Tibial nerve (tissue), 4 donors: ENCODE measurements at regions not wholly inside any gene's neighbourhood (a gene's known extent, or its start where the extent isn't known, plus 50 kb on each side); places are given as distances from the start of the nearest gene placed in this dataset.

Source experiments
- DNase-seq, 2 donors: peaks; one replicate each; pipeline ENCODE4 v3.0.0-alpha.2; 2019; ENCODE audit warnings: low spot score in 2 of 2
- H3K27ac ChIP-seq, 4 donors: fragments of 200-600 bp; sonication (generic) in 3 of 4; one replicate each; pipeline ENCODE4 v1.5.1; 2017 to 2019; ENCODE audit warnings: mild to moderate bottlenecking in 1 of 4
- H3K27me3 ChIP-seq, 2 donors: fragments of 200-600 bp; sonication (generic) in 1 of 2; one replicate each; pipeline versions ENCODE4 v1.5.1 to v1.6.0; 2017 to 2019
- H3K36me3 ChIP-seq, 3 donors: fragments of 200-600 bp; sonication (generic); one replicate each; pipeline ENCODE4 v1.5.1; 2018 to 2019
- H3K4me1 ChIP-seq, 4 donors: fragments of 200-600 bp; sonication (generic) in 3 of 4; one replicate each; pipeline ENCODE4 v1.5.1; 2017 to 2019
- H3K4me3 ChIP-seq, 4 donors: fragments of 200-600 bp; sonication (generic) in 3 of 4; one replicate each; pipeline ENCODE4 v1.5.1; 2017 to 2019; ENCODE audit warnings: mild to moderate bottlenecking in 1 of 4, moderate library complexity in 1 of 4
- H3K9me3 ChIP-seq, 4 donors: fragments of 200-600 bp; sonication (generic) in 3 of 4; one replicate each; pipeline ENCODE4 v1.5.1; 2017 to 2019
- EP300 ChIP-seq, 2 donors: sonication (generic); formaldehyde crosslinking; IDR thresholded peaks; one replicate each; pipeline ENCODE4 v1.6.1; 2017; ENCODE audit warnings: antibody characterized with exemption in 2 of 2, mild to moderate bottlenecking in 1 of 2
- POLR2A ChIP-seq, 2 donors: fragments of 450-650 bp; IDR thresholded peaks; one replicate each; pipeline ENCODE4 v1.6.1; 2017; ENCODE audit warnings: antibody characterized with exemption in 2 of 2, mild to moderate bottlenecking in 2 of 2, moderate library complexity in 2 of 2
- WGBS, 2 donors: methylation state at CpG; one replicate each; pipeline ENCODE4 v1.1.5; 2018; 5-methylcytosine and 5-hydroxymethylcytosine counted together
- TF ChIP-seq, protein P1 (sequence below), 5 experiments: fragments of 200-600 bp in 3 of 5; fragments of 450-650 bp in 2 of 5; sonication (generic) in 3 of 5; IDR thresholded peaks; one replicate each; pipeline ENCODE4 v1.5.1; 2016 to 2019; ENCODE audit warnings: antibody characterized with exemption in 5 of 5, mild to moderate bottlenecking in 3 of 5, moderate library complexity in 2 of 5

DNA sequence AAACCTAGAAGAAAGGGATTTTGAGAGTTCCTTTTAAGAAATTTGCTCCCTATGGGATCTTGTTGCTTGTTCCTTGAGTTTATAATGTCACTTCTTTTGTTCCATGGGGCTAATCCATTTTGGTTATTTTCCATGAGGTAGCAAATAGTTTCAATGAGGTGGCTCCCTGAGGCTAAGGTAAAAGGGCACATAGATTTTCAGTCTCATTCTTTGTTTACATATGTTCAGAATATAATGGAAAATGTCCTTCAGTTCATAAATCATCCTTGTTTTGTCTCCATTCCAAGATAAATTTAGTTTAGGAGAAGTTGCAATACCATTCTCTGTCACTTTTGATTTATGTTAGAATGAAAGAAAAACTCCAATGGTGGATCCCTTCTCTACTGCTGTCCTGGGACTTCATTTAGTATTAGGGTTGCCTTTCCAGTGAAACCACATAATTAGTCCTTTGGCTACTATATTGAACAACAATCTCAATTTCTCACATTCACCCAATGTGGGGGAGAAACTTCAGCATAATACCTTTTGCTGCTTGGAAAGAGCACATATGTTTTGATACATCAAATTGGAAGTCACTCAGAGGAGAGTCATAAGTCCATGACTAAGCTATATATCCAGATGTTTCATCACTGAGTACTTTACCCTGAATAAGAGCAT is 80.9 kb upstream of the ADAMTS5 start:
- Histone ChIP-seq H3K36me3 (no peaks in the 10 kb centered on the region), H3K27me3 (no peaks in the 10 kb centered on the region), H3K4me1 (no peaks in the 10 kb centered on the region), H3K4me3 (no peak overlapping the region), H3K27ac (no peak overlapping the region), H3K9me3 (no peaks in the 10 kb centered on the region)
- DNase-seq = no peak
- TF ChIP-seq POLR2A (IDR thresholded peaks at IDR 0.05) (no peak), EP300 (IDR thresholded peaks at IDR 0.05) (no peak)
- TF ChIP-seq, protein P1, sequence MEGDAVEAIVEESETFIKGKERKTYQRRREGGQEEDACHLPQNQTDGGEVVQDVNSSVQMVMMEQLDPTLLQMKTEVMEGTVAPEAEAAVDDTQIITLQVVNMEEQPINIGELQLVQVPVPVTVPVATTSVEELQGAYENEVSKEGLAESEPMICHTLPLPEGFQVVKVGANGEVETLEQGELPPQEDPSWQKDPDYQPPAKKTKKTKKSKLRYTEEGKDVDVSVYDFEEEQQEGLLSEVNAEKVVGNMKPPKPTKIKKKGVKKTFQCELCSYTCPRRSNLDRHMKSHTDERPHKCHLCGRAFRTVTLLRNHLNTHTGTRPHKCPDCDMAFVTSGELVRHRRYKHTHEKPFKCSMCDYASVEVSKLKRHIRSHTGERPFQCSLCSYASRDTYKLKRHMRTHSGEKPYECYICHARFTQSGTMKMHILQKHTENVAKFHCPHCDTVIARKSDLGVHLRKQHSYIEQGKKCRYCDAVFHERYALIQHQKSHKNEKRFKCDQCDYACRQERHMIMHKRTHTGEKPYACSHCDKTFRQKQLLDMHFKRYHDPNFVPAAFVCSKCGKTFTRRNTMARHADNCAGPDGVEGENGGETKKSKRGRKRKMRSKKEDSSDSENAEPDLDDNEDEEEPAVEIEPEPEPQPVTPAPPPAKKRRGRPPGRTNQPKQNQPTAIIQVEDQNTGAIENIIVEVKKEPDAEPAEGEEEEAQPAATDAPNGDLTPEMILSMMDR (IDR thresholded peaks at IDR 0.05) = no peak

DNA sequence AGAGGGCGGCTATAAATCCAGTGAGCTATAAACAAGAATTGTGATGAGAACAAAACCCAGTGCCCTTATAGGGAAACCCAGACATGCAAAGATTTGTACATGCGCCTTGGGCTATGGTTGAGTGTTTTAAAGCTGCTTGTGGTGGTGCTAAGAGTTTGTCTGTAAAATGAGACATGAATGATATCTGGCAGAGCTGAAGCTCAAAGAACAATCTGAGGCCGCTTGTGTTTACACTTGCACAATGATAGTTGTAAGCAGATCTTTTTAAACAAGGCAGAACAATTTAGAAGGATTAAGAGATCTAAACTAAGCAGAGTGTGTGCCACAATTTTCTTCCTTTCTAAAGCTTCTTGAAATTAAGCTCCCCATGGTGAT is 80.4 kb upstream of the ADAMTS5 start:
- H3K27ac ChIP-seq = no peak overlapping the region
- H3K4me1 ChIP-seq = no peaks in the 10 kb centered on the region
- WGBS, 2 donors = 69 to 77% methylated on average over 3 of the region's 3 CpGs
- no peak overlapping the region for H3K4me3 ChIP-seq
- H3K36me3 ChIP-seq = no peaks in the 10 kb centered on the region
- TF ChIP-seq, protein P1 (IDR thresholded peaks at IDR 0.05) = no peak
- no peak for TF ChIP-seq EP300 (IDR thresholded peaks at IDR 0.05)
- TF ChIP-seq POLR2A (IDR thresholded peaks at IDR 0.05) = no peak
- no peaks in the 10 kb centered on the region for H3K9me3 ChIP-seq
- no peak for DNase-seq
- no peaks in the 10 kb centered on the region for H3K27me3 ChIP-seq

DNA sequence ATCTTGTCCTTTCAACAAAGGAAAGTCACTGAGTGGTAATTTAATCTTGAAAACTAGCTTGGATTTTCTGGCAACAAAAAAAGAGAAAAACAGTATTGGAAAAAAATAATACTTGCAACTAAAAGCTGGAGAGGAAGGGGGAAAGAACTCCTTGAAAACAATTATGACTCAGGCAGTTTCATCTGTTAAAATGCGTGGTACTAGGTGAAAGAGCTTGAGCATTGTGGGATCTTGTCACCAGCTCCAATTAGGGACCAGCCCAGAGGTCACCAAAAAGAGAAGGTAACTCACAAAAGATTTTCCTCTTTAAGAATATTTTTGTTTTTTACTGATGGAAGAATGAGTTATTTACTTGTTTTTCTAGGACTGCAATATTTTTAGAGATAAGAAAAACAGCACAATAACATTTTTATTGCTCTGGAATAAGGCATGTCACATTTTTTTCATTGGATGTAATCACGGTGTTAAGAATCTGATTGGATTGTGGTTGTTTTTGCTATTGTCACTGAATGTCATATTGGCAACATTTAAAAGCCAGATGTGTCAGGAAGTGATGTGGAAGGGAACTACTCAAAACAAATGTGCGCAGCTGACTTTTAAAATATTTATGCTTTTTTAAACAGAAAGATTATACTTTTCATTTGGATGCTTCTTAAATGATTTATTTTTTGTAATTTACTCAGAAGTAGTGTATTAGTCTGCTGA is 78.5 kb upstream of the ADAMTS5 start:
- H3K9me3 ChIP-seq = no peaks in the 10 kb centered on the region
- DNase-seq = no peak

DNA sequence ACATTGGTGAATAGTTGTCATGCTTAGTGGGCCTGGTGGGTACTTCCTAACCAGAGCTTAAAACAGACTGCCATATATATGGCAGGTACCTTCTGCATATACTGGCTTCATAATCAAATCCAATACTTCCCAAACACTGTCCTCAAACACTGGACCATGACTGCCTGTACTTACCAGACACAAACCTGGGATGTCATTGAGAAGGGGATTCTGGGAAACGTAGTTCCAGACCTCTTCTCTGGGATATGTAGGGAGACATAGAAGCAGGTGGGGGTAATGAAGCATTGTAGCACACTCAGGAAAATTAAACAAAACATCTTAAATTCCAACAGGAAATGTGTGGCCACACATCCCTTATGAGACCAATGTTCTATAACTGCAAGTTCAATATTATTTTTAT is 76.5 kb upstream of the ADAMTS5 start:
- Histone ChIP-seq H3K27me3 (no peaks in the 10 kb centered on the region), H3K4me3 (no peak overlapping the region), H3K36me3 (no peaks in the 10 kb centered on the region), H3K4me1 (no peaks in the 10 kb centered on the region), H3K9me3 (no peaks in the 10 kb centered on the region), H3K27ac (no peak overlapping the region)
- no peak for DNase-seq
- TF ChIP-seq, protein P1 (IDR thresholded peaks at IDR 0.05) = no peak
- TF ChIP-seq POLR2A (IDR thresholded peaks at IDR 0.05) (no peak), EP300 (IDR thresholded peaks at IDR 0.05) (no peak)
- 97 to 100% methylated on average over 1 of the region's 1 CpG for WGBS, 2 donors

More for the DNA sequence above, 78.5 kb upstream of the ADAMTS5 start:
- TF ChIP-seq EP300 (IDR thresholded peaks at IDR 0.05) (no peak), POLR2A (IDR thresholded peaks at IDR 0.05) (no peak)
- TF ChIP-seq, protein P1 (IDR thresholded peaks at IDR 0.05) = no peak
- Histone ChIP-seq H3K4me1 (no peaks in the 10 kb centered on the region), H3K4me3 (no peak overlapping the region), H3K27ac (no peak overlapping the region), H3K27me3 (no peaks in the 10 kb centered on the region), H3K36me3 (no peaks in the 10 kb centered on the region)
- WGBS, 2 donors = 59 to 64% methylated on average over 3 of the region's 3 CpGs

DNA sequence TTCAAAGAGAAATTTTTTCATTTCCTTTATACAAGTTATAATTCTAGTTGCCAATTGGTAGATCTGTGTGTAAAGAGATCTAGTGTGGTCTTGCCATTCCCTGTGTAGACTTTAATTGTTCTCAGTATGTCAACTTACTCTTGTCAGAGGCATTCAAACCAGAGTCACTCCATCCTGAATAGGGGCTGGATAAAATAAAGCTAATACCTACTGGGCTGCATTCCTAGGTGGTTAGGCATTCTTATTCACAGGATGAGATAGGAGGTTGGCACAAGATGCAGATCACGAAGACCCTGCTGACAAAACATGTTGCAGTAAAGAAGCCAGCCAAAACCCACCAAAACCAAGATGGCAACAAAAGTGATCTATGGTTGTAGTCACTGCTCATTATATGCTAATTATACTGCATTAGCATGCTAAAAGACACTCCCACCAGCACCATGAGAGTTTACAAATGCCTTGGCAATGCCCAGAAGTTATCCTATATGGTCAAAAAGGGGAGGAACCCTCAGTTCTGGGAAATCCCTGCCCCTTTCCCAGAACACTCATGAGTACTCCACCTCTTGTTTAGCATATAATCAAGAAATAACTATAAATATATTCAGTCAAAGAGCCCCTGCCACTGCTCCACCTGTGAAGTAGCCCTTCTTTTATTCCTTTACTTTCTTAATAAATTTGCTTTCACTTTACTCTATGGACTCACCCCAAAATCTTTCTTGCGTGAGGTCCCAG is 74.0 kb upstream of the ADAMTS5 start:
- TF ChIP-seq POLR2A (IDR thresholded peaks at IDR 0.05) (no peak), EP300 (IDR thresholded peaks at IDR 0.05) (no peak)
- H3K4me1 ChIP-seq = peaks cover 0 to 6% (median 0%) of the 10 kb centered on the region in 4 donors
- H3K27ac ChIP-seq = no peak overlapping the region
- no peak for DNase-seq
- no peaks in the 10 kb centered on the region for H3K27me3 ChIP-seq
- 95% methylated on average over 2 of the region's 2 CpGs for WGBS, 2 donors
- no peaks in the 10 kb centered on the region for H3K9me3 ChIP-seq
- H3K36me3 ChIP-seq = no peaks in the 10 kb centered on the region
- no peak overlapping the region for H3K4me3 ChIP-seq
